Calu3 (cell line): ENCODE measurements at regions not wholly inside any gene's neighbourhood (a gene's known extent, or its start where the extent isn't known, plus 50 kb on each side); places are given as distances from the start of the nearest gene placed in this dataset.

Experiments
- BruUV-seq: library from RNA; stranded (reverse); fragments of 400-500 nt; replicated peaks from 2 replicates; lab custom pipeline; 2021; lab: Mats Ljungman, UMichigan
- CTCF ChIA-PET: fragments of 300-600 bp; sonication (Branson Sonifier 250); formaldehyde crosslinking; loops from one replicate; lab custom pipeline; 2022; ENCODE audit warnings: antibody characterized with exemption; lab: Charles Lee
- DNase-seq: peaks from one replicate; pipeline ENCODE4 v3.0.0; 2022
- H3K27ac Mint-ChIP-seq: one replicate; pipeline ENCODE4 v1.8.0; 2022; ENCODE audit warnings: mixed read lengths; ENCODE audit not compliant: unreplicated experiment
- H3K27me3 Mint-ChIP-seq: one replicate; pipeline ENCODE4 v1.8.0; 2022; ENCODE audit warnings: mixed read lengths; ENCODE audit not compliant: unreplicated experiment
- H3K36me3 Mint-ChIP-seq: one replicate; pipeline ENCODE4 v1.8.0; 2022; ENCODE audit warnings: mild to moderate bottlenecking, moderate library complexity, mixed read lengths; ENCODE audit not compliant: insufficient read depth, unreplicated experiment
- H3K4me1 Mint-ChIP-seq: one replicate; pipeline ENCODE4 v1.8.0; 2022; ENCODE audit warnings: mild to moderate bottlenecking, low read depth, mixed read lengths; ENCODE audit not compliant: unreplicated experiment
- H3K4me3 Mint-ChIP-seq: one replicate; pipeline ENCODE4 v1.8.0; 2022; ENCODE audit warnings: mild to moderate bottlenecking, low read depth, moderate library complexity, mixed read lengths; ENCODE audit not compliant: unreplicated experiment
- H3K9me3 Mint-ChIP-seq: one replicate; pipeline ENCODE4 v1.8.0; 2022; ENCODE audit warnings: low read depth, mixed read lengths; ENCODE audit not compliant: unreplicated experiment
- CTCF ChIP-seq: fragments of 200-600 bp; IDR thresholded peaks from one replicate; pipeline ENCODE4 v1.8.0; 2022; ENCODE audit warnings: antibody characterized with exemption; ENCODE audit not compliant: unreplicated experiment
- intact Hi-C: fragments of 100-400 bp; cut with micrococcal nuclease; formaldehyde crosslinking; loops from one replicate; pipeline ENCODE4 v1.10.0; 2022; ENCODE audit not compliant: unreplicated experiment

DNA sequence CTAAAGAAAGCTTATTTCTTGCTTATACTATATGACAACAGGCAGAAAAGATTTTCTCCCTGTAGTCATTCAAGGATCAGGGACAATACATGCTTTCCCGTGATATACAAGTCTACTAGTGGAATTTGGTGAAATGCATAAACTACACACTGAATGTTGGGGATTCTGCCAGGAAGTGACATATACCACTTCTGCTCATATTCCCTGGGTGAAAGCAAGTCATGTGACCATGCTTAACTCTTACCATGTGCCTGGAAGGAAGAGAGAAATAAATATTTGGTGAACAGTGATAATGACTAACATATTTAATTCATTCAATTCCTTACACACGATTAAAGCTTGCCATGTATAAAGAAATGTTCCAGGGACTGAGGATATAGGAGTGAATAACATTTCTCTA lies 534.6 kb downstream of the PPARGC1A start:
- H3K4me1 Mint-ChIP-seq, result no peaks in the 10 kb centered on the region
- no peaks in the 10 kb centered on the region for H3K27me3 Mint-ChIP-seq
- no peak overlapping the region for H3K27ac Mint-ChIP-seq
- CTCF ChIA-PET, result no interaction called here
- no TSS peak for BruUV-seq
- H3K4me3 Mint-ChIP-seq, result no peak overlapping the region
- DNase-seq, result no peak
- no peaks in the 10 kb centered on the region for H3K36me3 Mint-ChIP-seq
- intact Hi-C loops, result no loop called here
- no peaks in the 10 kb centered on the region for H3K9me3 Mint-ChIP-seq
- no peak for TF ChIP-seq CTCF

GRCh38 chr4:23353200-23353599 lies 536.6 kb downstream of the PPARGC1A start:
- CTCF ChIA-PET, result interaction anchor here (0.6 kb wide), 1 partner anchor 1780 kb away, joined by 3 read pairs; no protein-coding TSS in a partner anchor
- intact Hi-C loops, result no loop called here
- no peak overlapping the region for H3K4me3 Mint-ChIP-seq

GRCh38 chr4:23348789-23349498 lies 540.9 kb downstream of the PPARGC1A start:
- TF ChIP-seq CTCF, result no peak
- DNase-seq, result no peak
- Mint-ChIP-seq H3K36me3 (no peaks in the 10 kb centered on the region), H3K27ac (no peak overlapping the region), H3K27me3 (no peaks in the 10 kb centered on the region), H3K4me3 (no peak overlapping the region), H3K4me1 (no peaks in the 10 kb centered on the region), H3K9me3 (peaks cover 2% of the 10 kb centered on the region)
- intact Hi-C loops, result no loop called here
- no TSS peak for BruUV-seq
- CTCF ChIA-PET, result no interaction called here

More at GRCh38 chr4:23353200-23353599, 536.6 kb downstream of the PPARGC1A start:
- no peaks in the 10 kb centered on the region for H3K27me3 Mint-ChIP-seq
- H3K4me1 Mint-ChIP-seq, result no peaks in the 10 kb centered on the region
- BruUV-seq, result no TSS peak
- H3K27ac Mint-ChIP-seq, result no peak overlapping the region
- H3K9me3 Mint-ChIP-seq, result no peaks in the 10 kb centered on the region
- no peak for TF ChIP-seq CTCF
- no peaks in the 10 kb centered on the region for H3K36me3 Mint-ChIP-seq
- no peak for DNase-seq

DNA sequence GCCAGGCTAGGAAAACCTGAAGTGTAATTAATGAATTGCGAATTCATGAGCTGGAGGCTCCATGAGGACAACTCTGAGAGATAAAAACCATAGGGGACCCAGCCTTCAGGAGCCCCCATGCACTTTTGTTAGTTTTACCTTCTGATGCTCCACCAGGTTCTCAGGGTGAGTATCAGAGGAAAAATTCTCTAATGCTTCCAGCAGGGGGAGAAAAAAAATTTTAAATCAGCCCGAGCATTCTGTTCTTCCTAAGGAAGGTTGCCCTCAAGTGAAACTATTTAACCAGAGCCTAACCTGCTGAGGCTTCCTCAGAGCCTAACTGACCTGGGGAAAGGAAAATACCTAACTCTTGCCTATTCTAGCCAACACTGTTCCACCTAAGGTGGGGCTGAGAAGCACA lies 552.6 kb downstream of the PPARGC1A start:
- intact Hi-C loops, result loop anchor here (10.0 kb wide), 1 partner anchor 372 kb away; no protein-coding TSS in a partner anchor
- Mint-ChIP-seq H3K36me3 (peaks cover 5% of the 10 kb centered on the region), H3K9me3 (no peaks in the 10 kb centered on the region), H3K27me3 (no peaks in the 10 kb centered on the region), H3K27ac (peak overlapping the region; percentile 26), H3K4me3 (no peak overlapping the region), H3K4me1 (peaks cover 11% of the 10 kb centered on the region)
- no TSS peak for BruUV-seq
- CTCF ChIA-PET, result no interaction called here
- TF ChIP-seq CTCF, result no peak
- DNase-seq, result peak; percentile 6
